ENCODE measurements at regions not wholly inside any gene's neighbourhood (a gene's known extent, or its start where the extent isn't known, plus 50 kb on each side); places are given as distances from the start of the nearest gene placed in this dataset.
"Not testable (repeated sequence)": the region's sequence is repeated elsewhere in the genome, so short reads cannot be mapped to it uniquely, and the experiment has no call there.

DNA sequence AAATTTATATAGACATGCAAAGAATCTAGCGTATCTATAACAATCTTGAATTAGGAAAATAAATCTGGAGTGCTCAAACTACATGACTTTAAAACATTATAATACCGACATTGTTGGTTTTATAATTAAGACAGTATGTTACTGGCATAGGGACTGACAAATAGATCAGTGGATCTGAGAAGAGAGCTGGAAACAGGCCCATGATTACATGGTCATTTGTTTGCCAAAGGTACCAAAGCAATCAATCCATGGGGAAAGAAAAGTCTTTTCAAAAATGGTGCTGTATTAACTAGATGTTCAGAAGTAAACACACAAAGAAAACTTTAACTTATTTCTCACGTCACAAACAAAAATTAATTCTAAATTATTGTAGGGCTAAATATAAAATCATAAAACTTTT is 124.2 kb downstream of the BCL2L11 start:
- H3K27ac Mint-ChIP-seq = no peak overlapping the region
- DNase-seq (ENCODE audit: low spot score in 2 of 2) (no peak), ATAC-seq (no peak)
- no peaks in the 10 kb centered on the region for H3K9me3 Mint-ChIP-seq
- H3K36me3 Mint-ChIP-seq = no peaks in the 10 kb centered on the region

DNA sequence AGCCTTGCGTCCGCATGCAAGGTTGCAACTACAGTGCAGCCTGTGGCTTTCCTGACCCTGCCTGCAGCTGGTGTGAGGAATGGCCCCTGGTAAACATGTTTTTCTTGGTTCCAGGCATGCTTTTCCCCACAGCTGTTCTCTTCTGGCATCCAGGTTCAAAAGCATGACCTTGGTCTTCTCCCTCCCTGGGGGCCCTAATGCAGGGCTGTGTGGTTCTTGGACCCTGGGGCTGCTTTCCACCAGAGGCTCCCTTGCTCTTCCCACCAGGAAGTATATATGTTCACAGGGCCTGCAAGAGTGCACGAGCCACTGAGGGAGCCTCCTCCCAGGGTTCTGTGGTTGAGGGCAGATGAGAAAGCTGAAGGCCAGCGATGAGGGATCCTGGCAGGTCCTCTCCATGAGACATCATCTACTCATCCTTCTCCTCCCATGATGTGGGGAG is 125.9 kb downstream of the BCL2L11 start:
- no peak overlapping the region for H3K27ac Mint-ChIP-seq
- H3K36me3 Mint-ChIP-seq = peaks cover 0 to 3% of the 10 kb centered on the region in 2 donors
- H3K9me3 Mint-ChIP-seq = peaks cover under 1 to 6% of the 10 kb centered on the region in 2 donors
- DNase-seq (ENCODE audit: low spot score in 2 of 2) (no peak), ATAC-seq (no peak)

DNA sequence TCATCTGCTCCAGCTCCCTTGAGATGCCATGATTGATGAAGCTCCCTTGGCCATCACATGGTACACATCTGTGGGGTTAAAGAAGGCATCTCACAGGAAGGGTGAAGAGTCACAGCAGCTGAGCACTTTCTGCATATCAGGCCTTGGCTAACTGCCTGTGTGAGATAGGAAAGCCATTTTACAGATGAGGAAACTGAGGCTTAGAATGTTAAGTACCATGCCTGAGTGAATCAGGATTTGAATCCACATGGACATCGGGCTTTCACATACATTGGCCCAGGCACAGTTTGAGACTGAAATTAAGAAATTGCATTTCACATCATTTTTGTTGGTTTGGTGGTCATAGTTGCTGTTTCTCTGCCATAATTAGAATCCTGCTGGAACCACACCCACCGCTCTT is 126.8 kb downstream of the BCL2L11 start:
- H3K27ac Mint-ChIP-seq = no peak overlapping the region
- no peak for ATAC-seq
- H3K9me3 Mint-ChIP-seq = peaks cover 6 to 11% of the 10 kb centered on the region in 2 donors
- H3K36me3 Mint-ChIP-seq = peaks cover 5 to 9% of the 10 kb centered on the region in 2 donors
- DNase-seq (ENCODE audit: low spot score in 2 of 2) = no peak

DNA sequence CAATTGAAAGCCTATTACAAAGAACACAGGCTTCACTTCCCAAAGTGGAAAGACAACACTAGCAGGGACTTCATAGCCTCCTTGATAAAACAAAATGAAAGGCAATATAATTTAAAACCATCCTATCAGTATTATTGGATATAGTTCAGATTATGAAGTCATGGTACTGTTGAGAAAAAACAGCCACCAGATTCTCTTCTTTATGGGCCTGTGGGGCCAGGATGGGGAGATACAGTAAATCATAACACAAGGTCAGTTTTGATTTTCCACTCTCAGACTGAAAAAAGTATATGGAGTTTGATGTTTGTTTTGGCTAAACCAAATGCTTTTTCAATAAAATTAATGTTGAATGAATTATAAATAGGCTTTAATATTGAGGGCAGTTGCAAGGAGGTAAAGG is 129.1 kb downstream of the BCL2L11 start:
- Mint-ChIP-seq H3K27ac (no peak overlapping the region), H3K9me3 (peaks cover 6 to 11% of the 10 kb centered on the region in 2 donors), H3K36me3 (peaks cover 5 to 9% of the 10 kb centered on the region in 2 donors)
- ATAC-seq (no peak), DNase-seq (ENCODE audit: low spot score in 2 of 2) (no peak)

DNA sequence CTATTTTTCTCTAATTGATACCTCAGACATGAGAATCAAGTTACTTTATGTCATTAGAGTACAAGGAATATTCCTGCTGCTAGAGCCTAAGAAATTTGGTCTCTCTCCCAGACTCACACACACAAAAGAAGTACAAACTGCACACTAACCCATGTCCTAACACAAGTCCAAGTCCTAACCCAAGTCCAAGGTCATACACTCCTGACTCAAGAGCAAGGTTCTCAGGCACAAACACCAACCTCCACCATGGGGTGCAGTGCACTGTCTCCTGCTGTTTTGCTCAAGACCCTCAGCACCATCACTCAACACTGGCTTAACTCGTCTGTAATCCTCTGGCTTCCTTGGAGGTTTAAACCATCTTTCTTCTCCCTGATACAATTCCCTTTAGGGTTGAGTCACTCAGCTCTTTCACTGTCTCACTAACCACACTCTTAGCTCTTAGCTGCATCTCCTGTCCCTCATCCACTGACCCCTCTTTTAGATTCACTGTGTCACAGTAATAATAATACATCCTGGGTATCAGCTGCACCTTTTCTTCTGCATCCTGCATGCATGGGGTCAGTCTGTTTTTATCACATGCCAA is 129.8 kb downstream of the BCL2L11 start:
- DNase-seq (ENCODE audit: low spot score in 2 of 2) = no peak
- peaks cover 5 to 9% of the 10 kb centered on the region in 2 donors for H3K36me3 Mint-ChIP-seq
- ATAC-seq = no peak
- H3K27ac Mint-ChIP-seq = no peak overlapping the region
- H3K9me3 Mint-ChIP-seq = peaks cover 6 to 11% of the 10 kb centered on the region in 2 donors

DNA sequence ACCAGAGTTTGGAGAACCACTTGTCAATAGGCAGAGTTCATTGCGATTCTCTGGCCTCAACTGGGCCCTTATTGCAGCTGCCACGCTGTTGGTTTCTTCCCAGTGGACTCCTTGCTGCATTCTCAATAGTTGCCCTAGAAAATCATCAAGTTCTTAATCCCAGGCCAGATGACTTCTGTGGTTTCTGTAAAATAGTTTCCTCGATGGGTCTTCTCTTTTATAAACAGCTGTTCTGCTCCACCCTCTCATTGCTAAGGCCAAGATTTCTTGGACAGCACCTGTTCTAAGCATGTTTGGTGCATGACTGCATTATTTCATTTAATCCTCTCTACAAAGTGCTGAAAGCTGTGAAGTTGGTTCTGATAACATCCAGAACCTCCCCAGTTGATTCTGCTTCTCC is 131.0 kb downstream of the BCL2L11 start:
- DNase-seq (ENCODE audit: low spot score in 2 of 2) = no peak
- ATAC-seq = no peak
- peaks cover 5 to 9% of the 10 kb centered on the region in 2 donors for H3K36me3 Mint-ChIP-seq
- peaks cover 6 to 11% of the 10 kb centered on the region in 2 donors for H3K9me3 Mint-ChIP-seq
- peak overlapping the region in 1 of 2 donors; percentile 29 for H3K27ac Mint-ChIP-seq

DNA sequence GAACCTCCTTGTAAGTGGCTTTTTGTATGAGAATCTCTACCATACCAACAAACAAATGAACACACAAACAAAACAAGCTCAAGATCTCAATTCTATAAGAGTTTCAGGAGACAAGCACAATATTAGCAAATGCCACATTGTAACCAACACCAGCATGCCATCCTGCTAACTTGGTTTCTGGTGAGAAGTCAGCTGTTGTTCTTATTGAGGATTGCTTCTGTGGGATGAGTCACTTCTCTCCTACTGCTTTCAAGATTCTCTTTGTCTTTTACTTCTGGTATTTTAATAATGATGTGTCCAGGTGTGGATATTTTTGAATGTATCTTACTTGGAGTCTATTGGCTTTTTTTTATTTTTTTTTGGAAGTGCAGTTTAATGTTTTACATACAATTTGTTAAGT is 131.7 kb downstream of the BCL2L11 start:
- peaks cover 6 to 11% of the 10 kb centered on the region in 2 donors for H3K9me3 Mint-ChIP-seq
- ATAC-seq (no peak), DNase-seq (ENCODE audit: low spot score in 2 of 2) (no peak)
- peak overlapping the region in 1 of 2 donors; percentile 29 for H3K27ac Mint-ChIP-seq
- peaks cover 5 to 9% of the 10 kb centered on the region in 2 donors for H3K36me3 Mint-ChIP-seq

DNA sequence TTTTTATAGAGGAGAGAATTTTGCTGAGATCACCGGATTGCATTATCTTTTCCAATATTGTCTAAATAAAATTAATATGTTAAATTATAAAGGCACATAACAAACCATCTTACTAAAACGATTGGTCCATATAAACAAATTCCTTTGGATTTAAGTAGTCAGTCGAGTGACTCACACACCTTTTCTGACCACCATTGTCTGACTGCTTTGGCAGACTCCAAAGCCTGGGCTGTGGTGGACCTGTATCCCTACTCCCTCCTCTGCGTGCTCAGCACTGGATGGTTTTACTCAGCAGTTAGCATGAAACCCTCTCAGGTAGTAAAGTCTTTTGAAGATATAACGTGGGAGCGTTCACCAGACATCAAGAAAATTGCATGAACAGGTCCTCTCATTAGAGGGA is 134.2 kb downstream of the BCL2L11 start:
- ATAC-seq; DNase-seq (ENCODE audit: low spot score in 2 of 2); H3K27ac Mint-ChIP-seq; H3K36me3 Mint-ChIP-seq: not testable (repeated sequence)
- peaks cover 6 to 11% of the 10 kb centered on the region in 2 donors for H3K9me3 Mint-ChIP-seq

DNA sequence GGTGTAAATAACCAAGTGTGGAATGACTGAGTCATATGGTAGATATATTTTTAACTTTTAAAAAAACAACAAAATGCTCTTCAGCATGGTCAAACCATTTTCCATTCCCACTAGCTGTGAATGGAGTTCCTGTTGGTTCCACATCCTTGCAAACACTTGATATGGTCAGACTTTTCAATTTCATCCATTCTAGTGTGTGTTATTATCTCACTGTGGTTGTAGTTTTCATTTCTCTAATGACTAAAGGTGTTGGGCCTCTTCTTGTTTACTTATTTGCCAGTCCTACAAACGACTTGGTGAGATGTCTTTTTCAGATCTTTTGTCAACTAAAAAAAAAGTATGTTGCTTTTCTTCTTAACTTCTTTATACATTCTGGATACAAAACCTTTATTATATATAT is 135.9 kb downstream of the BCL2L11 start:
- not testable (repeated sequence) for H3K9me3 Mint-ChIP-seq; DNase-seq (ENCODE audit: low spot score in 2 of 2); H3K27ac Mint-ChIP-seq; H3K36me3 Mint-ChIP-seq
- peak in 1 of 2 donors; percentile 13 for ATAC-seq

DNA sequence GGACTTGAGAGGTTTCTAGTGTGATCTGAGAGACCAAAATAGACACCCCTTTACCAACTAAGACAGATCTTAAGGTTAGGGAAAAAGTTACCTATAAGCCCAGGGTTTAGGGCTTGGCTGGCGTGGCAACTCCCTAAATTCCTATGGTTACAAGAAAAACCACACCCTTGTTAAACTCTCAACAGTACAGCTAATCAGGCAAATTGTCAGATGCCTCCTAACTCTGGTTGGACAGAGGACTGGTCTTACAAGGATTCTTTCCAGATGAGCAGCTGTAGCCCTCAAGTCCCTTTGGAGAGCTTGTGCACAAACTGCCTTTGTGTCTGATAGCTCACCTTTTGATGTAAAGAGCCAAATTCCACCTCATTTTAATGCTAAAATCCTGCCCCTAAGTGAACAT is 136.9 kb downstream of the BCL2L11 start:
- not testable (repeated sequence) for DNase-seq (ENCODE audit: low spot score in 2 of 2); H3K27ac Mint-ChIP-seq; ATAC-seq; H3K36me3 Mint-ChIP-seq; H3K9me3 Mint-ChIP-seq

DNA sequence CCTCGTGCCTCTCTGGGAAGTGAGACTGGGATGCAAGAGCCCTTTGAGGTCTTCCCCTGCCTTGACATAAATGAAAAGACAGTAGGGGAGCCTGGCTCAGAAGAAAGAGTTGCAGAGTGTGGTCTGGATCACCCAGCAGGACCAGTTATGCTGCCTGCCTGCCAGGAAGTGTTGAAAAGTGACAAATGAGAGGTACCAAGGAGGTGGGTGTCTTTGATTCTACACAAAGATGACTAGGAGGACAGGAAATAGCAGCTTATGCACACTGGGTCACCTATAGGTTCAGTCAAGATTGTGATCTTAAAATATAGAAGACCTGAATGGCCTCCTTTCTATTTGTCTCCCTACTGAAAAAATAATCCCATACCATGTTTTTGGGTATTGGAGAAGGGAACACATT is 137.6 kb downstream of the BCL2L11 start:
- DNase-seq (ENCODE audit: low spot score in 2 of 2); H3K27ac Mint-ChIP-seq; H3K9me3 Mint-ChIP-seq; H3K36me3 Mint-ChIP-seq: not testable (repeated sequence)
- ATAC-seq = peak; percentile 60 to 70

DNA sequence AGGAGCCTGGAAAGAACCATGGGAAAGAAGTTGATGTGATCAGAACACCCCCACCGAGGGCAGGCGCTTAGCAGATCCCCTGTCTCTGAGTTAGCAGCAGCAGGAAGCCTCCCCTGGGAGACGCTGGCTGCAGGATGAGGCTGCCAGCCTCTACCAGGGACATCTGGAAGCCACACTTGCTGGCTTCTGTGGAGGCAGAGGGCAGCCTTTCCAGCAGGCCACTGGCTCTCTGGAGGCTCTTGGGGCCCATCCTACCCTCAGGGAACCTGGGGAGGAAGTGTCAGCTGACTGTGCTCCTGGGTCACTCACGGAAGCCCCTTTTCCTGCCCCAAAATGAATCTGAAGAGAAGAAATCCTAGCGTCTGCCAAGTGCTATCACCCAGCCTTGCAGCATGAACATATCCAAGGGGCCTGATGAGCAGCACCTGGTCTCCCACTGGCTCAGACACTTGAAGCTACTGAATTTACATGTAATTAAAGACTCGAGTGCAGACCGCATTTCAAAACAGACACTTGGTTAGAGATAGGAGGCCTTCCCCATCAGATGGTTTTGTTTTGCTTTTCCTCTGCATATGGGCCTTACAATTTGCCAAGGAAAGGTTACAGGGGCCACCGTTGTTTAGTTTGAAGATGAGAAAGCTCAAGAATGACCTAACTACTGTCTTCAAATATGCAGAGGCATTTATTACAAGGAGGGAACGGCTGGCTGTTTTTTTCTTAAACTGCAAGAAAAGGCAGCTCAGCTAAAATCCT is 142.1 kb downstream of the BCL2L11 start:
- not testable (repeated sequence) for H3K36me3 Mint-ChIP-seq; H3K9me3 Mint-ChIP-seq; H3K27ac Mint-ChIP-seq; DNase-seq (ENCODE audit: low spot score in 2 of 2); ATAC-seq

DNA sequence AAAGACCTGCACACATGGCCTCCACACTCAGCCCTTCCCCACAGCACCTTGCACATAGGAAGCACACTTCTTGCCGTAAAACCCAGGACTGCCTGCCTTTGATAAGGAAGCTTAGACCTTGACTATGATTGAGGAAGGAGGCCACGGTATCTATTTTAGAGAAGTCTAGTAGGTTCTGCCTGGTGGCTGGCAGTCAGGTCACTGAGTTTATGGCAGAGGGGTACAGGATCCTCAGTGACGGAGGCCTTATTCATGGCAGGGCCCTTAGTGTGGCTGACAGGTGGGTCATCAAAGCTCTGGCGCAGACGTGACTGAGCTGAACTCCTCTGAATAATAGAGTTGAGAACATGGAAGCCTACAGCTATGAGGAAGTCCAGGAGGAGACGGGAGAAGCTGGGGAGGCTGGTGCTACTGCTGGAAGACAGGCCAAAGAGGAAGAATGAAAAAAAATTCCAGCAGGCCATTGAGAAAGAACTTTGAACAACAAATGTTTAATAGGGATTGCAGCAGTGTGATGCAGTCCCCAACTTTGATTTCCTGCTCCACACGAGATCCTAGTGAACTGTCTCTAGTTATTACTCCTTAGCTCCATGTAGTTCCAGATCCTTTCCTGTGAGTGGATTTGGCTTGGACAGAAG is 142.8 kb downstream of the BCL2L11 start:
- H3K27ac Mint-ChIP-seq; ATAC-seq; H3K9me3 Mint-ChIP-seq; H3K36me3 Mint-ChIP-seq; DNase-seq (ENCODE audit: low spot score in 2 of 2): not testable (repeated sequence)

DNA sequence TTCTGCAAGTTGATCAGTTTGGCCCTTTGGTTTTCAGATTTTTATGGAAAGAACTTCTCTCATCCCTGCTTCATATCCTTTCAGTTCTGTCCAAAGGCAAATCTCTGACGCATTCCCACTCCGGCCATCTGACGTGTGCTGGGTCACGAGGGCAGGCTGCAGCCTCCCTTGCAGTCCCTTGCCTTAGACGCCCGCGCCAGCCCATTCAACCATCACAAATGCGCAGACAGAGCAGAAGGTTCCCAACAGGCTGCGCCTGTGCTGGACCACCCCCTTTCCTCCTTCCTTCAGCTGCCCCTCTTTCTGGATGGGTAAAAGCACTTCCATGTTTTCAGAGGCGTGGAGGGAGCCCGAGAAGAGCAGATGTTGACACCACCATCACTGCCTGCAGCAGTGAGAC is 144.2 kb downstream of the BCL2L11 start:
- not testable (repeated sequence) for H3K36me3 Mint-ChIP-seq; H3K27ac Mint-ChIP-seq; DNase-seq (ENCODE audit: low spot score in 2 of 2); ATAC-seq; H3K9me3 Mint-ChIP-seq

DNA sequence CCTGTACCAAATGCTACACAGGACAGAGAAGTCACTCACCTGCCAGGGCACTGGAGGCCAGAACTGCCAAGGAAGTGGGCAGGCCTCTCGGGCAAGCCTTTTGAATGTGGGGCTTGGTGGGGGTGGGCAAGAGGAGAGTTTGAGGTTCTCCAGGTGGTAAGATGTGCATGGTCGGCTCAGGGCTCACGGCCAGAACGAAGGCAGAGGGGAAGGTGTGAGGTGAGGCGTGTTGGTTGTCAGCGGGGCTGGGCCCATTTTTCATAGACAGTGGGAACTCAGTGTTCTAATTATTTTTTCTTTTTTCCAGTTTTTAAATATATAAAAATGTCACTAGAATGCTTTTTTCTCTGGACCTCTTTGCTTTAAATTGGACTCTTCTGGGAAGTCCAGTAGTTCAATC is 145.8 kb downstream of the BCL2L11 start:
- not testable (repeated sequence) for ATAC-seq; H3K9me3 Mint-ChIP-seq; H3K36me3 Mint-ChIP-seq; DNase-seq (ENCODE audit: low spot score in 2 of 2); H3K27ac Mint-ChIP-seq

DNA sequence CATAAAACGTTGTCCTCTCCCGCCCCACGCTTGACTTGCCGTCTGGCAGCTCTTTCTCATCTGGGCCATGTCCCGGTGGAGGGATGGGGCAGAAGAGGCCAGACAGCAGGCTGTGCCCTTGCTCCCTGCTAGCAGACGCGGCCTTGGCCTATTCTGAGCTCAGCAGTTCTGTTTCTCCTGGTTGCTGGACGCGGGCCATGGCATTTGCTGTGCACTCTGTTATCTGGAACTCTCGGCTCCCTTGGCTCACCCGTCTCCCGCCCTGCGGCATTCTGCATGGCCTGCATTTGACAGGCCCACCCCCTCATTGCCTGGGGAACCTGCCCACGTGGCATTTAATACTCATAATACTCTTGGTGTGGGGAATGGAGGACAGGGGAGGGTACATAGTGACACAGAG is 146.3 kb downstream of the BCL2L11 start:
- not testable (repeated sequence) for ATAC-seq; H3K27ac Mint-ChIP-seq; H3K9me3 Mint-ChIP-seq; H3K36me3 Mint-ChIP-seq; DNase-seq (ENCODE audit: low spot score in 2 of 2)

DNA sequence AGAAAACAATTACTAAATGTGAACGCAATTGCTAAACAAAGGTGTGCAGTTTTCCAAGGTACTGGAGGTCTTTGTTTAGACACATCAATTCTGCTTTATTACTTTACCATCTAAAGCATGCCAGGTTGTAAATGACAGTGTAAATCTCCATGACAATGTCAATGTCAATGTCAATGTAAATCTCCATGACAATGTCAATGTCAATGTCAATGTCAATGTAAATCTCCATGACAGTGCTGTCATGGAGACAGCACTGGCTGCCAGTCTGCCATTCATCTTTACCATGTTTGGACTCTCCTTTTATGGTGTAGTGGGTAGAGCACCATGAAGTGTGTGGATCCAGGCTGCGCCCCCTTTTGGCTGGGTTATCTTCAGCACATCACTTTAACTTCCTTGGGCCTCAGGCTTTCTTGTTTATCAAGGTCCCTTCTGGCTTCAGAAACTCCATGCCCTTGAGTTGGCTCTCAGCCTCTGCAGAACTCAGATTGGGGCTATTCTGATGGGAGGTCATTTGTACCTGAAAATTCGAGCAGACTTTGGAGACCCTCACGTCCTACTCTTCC is 149.1 kb downstream of the BCL2L11 start:
- H3K9me3 Mint-ChIP-seq; DNase-seq (ENCODE audit: low spot score in 2 of 2); H3K27ac Mint-ChIP-seq; H3K36me3 Mint-ChIP-seq; ATAC-seq: not testable (repeated sequence)
